ENCODE measurements at regions not wholly inside any gene's neighbourhood (a gene's known extent, or its start where the extent isn't known, plus 50 kb on each side); places are given as distances from the start of the nearest gene placed in this dataset.

- TF ChIP-seq NR1H2 (CRISPR knock-in tag; IDR thresholded peaks at IDR 0.05), result no peak
- no peak for TF ChIP-seq ERG (CRISPR knock-in tag; IDR thresholded peaks at IDR 0.05)
- TF ChIP-seq CBFB (CRISPR knock-in tag; IDR thresholded peaks at IDR 0.05; ENCODE audit: low read depth), result no peak
- no peak for TF ChIP-seq ETV6 (CRISPR knock-in tag; IDR thresholded peaks at IDR 0.05)
- TF ChIP-seq SOX15 (CRISPR knock-in tag; IDR thresholded peaks at IDR 0.05), result no peak
- TF ChIP-seq HMGA2 (CRISPR knock-in tag; IDR thresholded peaks at IDR 0.05), result no peak
- no peak for TF ChIP-seq EMX1 (CRISPR knock-in tag; IDR thresholded peaks at IDR 0.05)
- no peak for TF ChIP-seq RELA (CRISPR knock-in tag; IDR thresholded peaks at IDR 0.05; ENCODE audit: borderline replicate concordance)
- TF ChIP-seq FOXJ3 (CRISPR knock-in tag; IDR thresholded peaks at IDR 0.05; ENCODE audit: borderline replicate concordance), result no peak
- no peak for TF ChIP-seq GABPB1 (CRISPR knock-in tag; IDR thresholded peaks at IDR 0.05)
- TF ChIP-seq ATF3 (CRISPR knock-in tag; conservative IDR thresholded peaks at IDR 0.05), result no peak
- TF ChIP-seq ZSCAN18 (CRISPR knock-in tag; IDR thresholded peaks at IDR 0.05), result no peak
These were observed 143.5 kb upstream of the ALDH1B1 start (continued) for GRCh38 chr9:38249049-38249448.

- Mint-ChIP-seq H3K4me3 (no peak overlapping the region), H3K27ac (no peak overlapping the region), H3K9me3 (no peaks in the 10 kb centered on the region), H3K36me3 (no peaks in the 10 kb centered on the region), H3K27me3 (ENCODE audit: low read depth) (peaks cover 45% of the 10 kb centered on the region), H3K4me1 (no peaks in the 10 kb centered on the region; the same call in 1 of the 2 replicates)
- CTCF ChIA-PET, result no interaction called here
- no peak for TF ChIP-seq SOX15 (CRISPR knock-in tag; IDR thresholded peaks at IDR 0.05)
- no peak for TF ChIP-seq NFYB (CRISPR knock-in tag; conservative IDR thresholded peaks at IDR 0.05; ENCODE audit: low read depth)
- TF ChIP-seq ATF3 (CRISPR knock-in tag; conservative IDR thresholded peaks at IDR 0.05), result no peak
- no peak for TF ChIP-seq GABPB1 (CRISPR knock-in tag; IDR thresholded peaks at IDR 0.05)
- TF ChIP-seq ZNF281 (CRISPR knock-in tag; IDR thresholded peaks at IDR 0.05), result no peak
- TF ChIP-seq NFATC4 (CRISPR knock-in tag; IDR thresholded peaks at IDR 0.05), result no peak
- TF ChIP-seq ARID4B (CRISPR knock-in tag; IDR thresholded peaks at IDR 0.05; ENCODE audit: borderline replicate concordance), result no peak
- TF ChIP-seq SMAD3 (CRISPR knock-in tag; IDR thresholded peaks at IDR 0.05; ENCODE audit: borderline replicate concordance), result no peak
- no peak for TF ChIP-seq ZNF396 (CRISPR knock-in tag; IDR thresholded peaks at IDR 0.05; ENCODE audit: borderline replicate concordance)
- no peak for TF ChIP-seq ATF2 (CRISPR knock-in tag; IDR thresholded peaks at IDR 0.05; ENCODE audit: borderline replicate concordance, low read depth)
- no peak for TF ChIP-seq SP1 (CRISPR knock-in tag; conservative IDR thresholded peaks at IDR 0.05)
- TF ChIP-seq E2F5 (CRISPR knock-in tag; IDR thresholded peaks at IDR 0.05), result no peak
- TF ChIP-seq ZNF219 (CRISPR knock-in tag; IDR thresholded peaks at IDR 0.05; ENCODE audit: borderline replicate concordance), result no peak
- no peak for TF ChIP-seq ZBTB43 (CRISPR knock-in tag; IDR thresholded peaks at IDR 0.05)
- DNase-seq (ENCODE audit: low spot score), result no peak
- no peak for ATAC-seq
- POLR2A ChIA-PET, result no interaction called here
These were observed 145.7 kb upstream of the ALDH1B1 start for GRCh38 chr9:38246833-38247232.

Measured in WTC11 (cell line).